GM12801 (cell line): ENCODE measurements at regions not wholly inside any gene's neighbourhood (a gene's known extent, or its start where the extent isn't known, plus 50 kb on each side); places are given as distances from the start of the nearest gene placed in this dataset.

Experiments
- TF ChIP-seq, protein P1 (sequence below): IDR thresholded peaks from one replicate; pipeline ENCODE4 v1.5.1; 2011; ENCODE audit warnings: control low read depth; ENCODE audit not compliant: insufficient read length; ENCODE audit errors: extremely low read depth

DNA sequence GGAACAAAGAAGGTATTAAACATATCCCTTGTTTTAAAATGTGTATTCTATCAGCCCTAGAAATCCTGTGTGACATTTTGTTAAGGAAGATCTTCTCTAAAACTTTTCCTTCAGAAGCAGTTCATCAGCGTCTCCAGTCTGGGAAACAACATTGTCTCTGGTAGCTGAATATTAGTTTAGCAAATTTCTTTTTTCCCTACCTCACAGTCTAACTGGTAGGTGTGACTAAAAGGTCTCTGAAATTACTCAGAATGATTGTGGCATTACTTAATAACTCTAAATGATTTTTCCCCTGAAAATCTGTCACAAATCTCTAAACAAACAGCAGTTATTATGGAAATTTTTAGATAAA, 1044.8 kb downstream of the FLRT2 start:
- TF ChIP-seq, protein P1, sequence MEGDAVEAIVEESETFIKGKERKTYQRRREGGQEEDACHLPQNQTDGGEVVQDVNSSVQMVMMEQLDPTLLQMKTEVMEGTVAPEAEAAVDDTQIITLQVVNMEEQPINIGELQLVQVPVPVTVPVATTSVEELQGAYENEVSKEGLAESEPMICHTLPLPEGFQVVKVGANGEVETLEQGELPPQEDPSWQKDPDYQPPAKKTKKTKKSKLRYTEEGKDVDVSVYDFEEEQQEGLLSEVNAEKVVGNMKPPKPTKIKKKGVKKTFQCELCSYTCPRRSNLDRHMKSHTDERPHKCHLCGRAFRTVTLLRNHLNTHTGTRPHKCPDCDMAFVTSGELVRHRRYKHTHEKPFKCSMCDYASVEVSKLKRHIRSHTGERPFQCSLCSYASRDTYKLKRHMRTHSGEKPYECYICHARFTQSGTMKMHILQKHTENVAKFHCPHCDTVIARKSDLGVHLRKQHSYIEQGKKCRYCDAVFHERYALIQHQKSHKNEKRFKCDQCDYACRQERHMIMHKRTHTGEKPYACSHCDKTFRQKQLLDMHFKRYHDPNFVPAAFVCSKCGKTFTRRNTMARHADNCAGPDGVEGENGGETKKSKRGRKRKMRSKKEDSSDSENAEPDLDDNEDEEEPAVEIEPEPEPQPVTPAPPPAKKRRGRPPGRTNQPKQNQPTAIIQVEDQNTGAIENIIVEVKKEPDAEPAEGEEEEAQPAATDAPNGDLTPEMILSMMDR: no peak

DNA sequence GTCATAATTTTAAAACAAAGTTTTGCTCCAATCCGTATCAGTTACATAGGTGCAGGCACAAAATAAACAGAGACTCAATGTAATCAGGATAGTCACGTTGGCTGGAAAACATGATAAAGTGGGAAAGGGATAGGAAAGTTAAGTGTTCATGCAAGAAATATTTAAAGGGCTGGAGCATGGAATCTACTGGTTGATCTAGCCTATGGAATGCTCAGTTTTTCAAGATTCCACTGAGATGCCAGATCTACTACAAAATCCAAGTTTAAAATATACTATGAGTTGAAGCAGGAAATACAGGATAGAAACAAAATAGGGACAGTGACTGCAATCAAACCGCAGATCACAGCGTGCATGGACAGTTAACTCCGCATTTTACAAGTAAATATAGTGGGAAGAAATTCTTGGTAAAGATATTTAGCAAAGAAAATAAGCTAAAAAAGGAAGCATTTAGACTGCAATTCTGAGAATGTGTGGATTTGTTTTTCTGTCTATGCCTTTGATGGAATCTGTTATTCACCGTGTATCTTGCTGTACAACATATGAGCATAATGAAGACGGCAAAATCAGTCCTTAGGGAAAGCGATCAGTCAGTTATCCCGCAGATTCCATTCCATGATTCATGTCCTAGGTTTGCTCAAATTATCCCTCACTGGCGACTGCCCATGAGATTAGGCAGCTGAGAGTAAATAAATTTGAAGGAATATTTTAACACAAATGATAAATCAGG, 1044.3 kb downstream of the FLRT2 start:
- TF ChIP-seq, protein P1: no peak

DNA sequence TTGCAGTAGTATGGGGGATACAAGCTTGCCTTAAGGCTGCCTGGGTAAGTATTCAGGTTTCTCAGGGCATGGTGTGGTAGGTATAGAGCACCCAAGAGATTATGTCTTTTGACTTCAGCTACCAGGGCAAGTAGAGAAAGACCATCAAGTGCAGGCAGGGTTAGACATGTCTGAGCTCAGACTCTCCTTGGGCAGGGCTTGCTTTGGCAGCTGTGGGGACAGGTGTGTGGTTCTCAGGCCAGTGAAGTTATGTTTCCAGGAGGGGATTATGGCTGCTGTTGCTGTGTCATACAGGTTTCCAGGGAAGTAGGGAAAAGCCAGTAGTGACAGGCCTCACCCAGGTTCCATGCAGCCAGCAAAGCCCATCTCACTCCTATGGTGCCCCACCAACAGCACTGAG, 1040.4 kb downstream of the FLRT2 start:
- TF ChIP-seq, protein P1: no peak

DNA sequence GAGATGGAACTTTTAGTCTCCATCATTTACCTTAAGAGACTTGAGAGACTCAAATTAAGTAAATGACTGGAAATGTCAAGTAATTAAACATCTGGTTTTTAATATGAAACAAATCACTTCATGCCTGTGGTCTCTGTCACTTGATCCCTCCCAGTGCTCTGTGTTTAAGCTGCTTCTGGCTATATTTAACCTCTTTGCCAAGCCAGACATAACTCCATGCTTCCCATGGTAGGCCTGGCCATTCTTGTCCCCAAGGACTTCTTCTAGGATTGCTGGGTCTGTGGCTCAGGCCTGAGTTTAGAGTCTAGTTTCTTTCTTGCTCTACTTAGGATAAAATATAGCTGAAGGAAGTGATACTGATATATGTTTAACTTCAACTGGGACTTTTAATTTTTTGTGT, 1013.6 kb downstream of the FLRT2 start:
- TF ChIP-seq, protein P1: no peak

- TF ChIP-seq, protein P1: no peak
These were observed 1012.0 kb downstream of the FLRT2 start for GRCh38 chr14:86541972-86542371.

- TF ChIP-seq, protein P1: no peak
These were observed 1010.8 kb downstream of the FLRT2 start for GRCh38 chr14:86540636-86541247.

- TF ChIP-seq, protein P1: no peak
These were observed 1009.6 kb downstream of the FLRT2 start for GRCh38 chr14:86539361-86540070.
